SK-N-SH (cell line): ENCODE measurements at regions not wholly inside any gene's neighbourhood (a gene's known extent, or its start where the extent isn't known, plus 50 kb on each side); places are given as distances from the start of the nearest gene placed in this dataset.

Experiments used
- CTCF ChIA-PET: fragments of 300-600, 350-600 bp; formaldehyde crosslinking; extraction: SDS; loops from one replicate; lab custom pipeline; 2021; lab: Yijun Ruan, JAX
- POLR2A ChIA-PET: fragments of 350-600 bp; sonication (Branson Sonifier 250); formaldehyde crosslinking; extraction: SDS; loops from one replicate; lab custom pipeline; 2020; ENCODE audit warnings: antibody characterized with exemption, inconsistent platforms; lab: Yijun Ruan, JAX
- DNase-seq: peaks from one replicate; pipeline ENCODE4 v3.0.0; 2012
- H2AFZ ChIP-seq: fragments of 200-600 bp; sonication (generic); 2 replicates; pipeline ENCODE4 v1.8.1; 2016; ENCODE audit warnings: antibody characterized with exemption, mild to moderate bottlenecking, low read depth
- H3F3A ChIP-seq: fragments of 200-600 bp; sonication (generic); replicated peaks from 2 replicates; pipeline ENCODE3; 2016; ENCODE audit warnings: antibody characterized with exemption, mild to moderate bottlenecking; ENCODE audit not compliant: insufficient read depth
- H3K27ac ChIP-seq, 2 experiments: fragments of 200-500 bp in 1 of 2; fragments of 200-600 bp in 1 of 2; sonication (Bioruptor generic) in 1 of 2; sonication (generic), shearing (Covaris generic) in 1 of 2; 2 replicates each; pipeline versions ENCODE4 v1.5.1 to v1.6.1; 2014 to 2016; ENCODE audit warnings: low read depth in 2 of 2, inconsistent platforms in 1 of 2, low read length in 1 of 2, mild to moderate bottlenecking in 1 of 2, mixed read lengths in 1 of 2
- H3K27me3 ChIP-seq: fragments of 200-600 bp; sonication (generic), shearing (Covaris generic); 2 replicates; pipeline ENCODE4 v1.6.1; 2016; ENCODE audit warnings: mixed run types; ENCODE audit not compliant: insufficient read depth
- H3K36me3 ChIP-seq, 2 experiments: fragments of 200-500 bp in 1 of 2; fragments of 200-600 bp in 1 of 2; sonication (Bioruptor generic) in 1 of 2; sonication (generic) in 1 of 2; replicated peaks in 1 of 2; 2 replicates each; pipeline versions ENCODE3 to v1.5.1; 2014 to 2016; ENCODE audit warnings: low read length in 1 of 2, mild to moderate bottlenecking in 1 of 2; ENCODE audit not compliant: insufficient read depth in 2 of 2, control insufficient read depth in 1 of 2
- H3K4me1 ChIP-seq, 2 experiments: fragments of 200-500 bp in 1 of 2; fragments of 200-600 bp in 1 of 2; sonication (Bioruptor generic) in 1 of 2; sonication (generic), shearing (Covaris generic) in 1 of 2; 2 replicates each; pipeline versions ENCODE4 v1.5.1 to v1.6.1; 2014 to 2016; ENCODE audit warnings: low read depth in 1 of 2, low read length in 1 of 2, mixed run types in 1 of 2; ENCODE audit not compliant: insufficient read depth in 2 of 2, control insufficient read depth in 1 of 2
- H3K4me2 ChIP-seq: fragments of 200-600 bp; sonication (generic), shearing (Covaris generic); 2 replicates; pipeline ENCODE4 v1.6.1; 2017; ENCODE audit warnings: mixed run types
- H3K4me3 ChIP-seq, 2 experiments: fragments of 200-500 bp in 1 of 2; fragments of 200-600 bp in 1 of 2; sonication (Bioruptor generic) in 1 of 2; sonication (generic), shearing (Covaris generic) in 1 of 2; 2 replicates each; pipeline versions ENCODE4 v1.5.1 to v1.8.1; 2014 to 2016; ENCODE audit warnings: low read depth in 2 of 2, inconsistent platforms in 1 of 2, low read length in 1 of 2, mild to moderate bottlenecking in 1 of 2, mixed read lengths in 1 of 2, moderate library complexity in 1 of 2
- H3K79me2 ChIP-seq: fragments of 200-600 bp; sonication (generic); 2 replicates; pipeline ENCODE4 v1.8.1; 2017; ENCODE audit warnings: mild to moderate bottlenecking; ENCODE audit not compliant: insufficient read depth
- H3K9ac ChIP-seq: fragments of 200-600 bp; sonication (generic); 2 replicates; pipeline ENCODE4 v1.6.1; 2017; ENCODE audit warnings: mixed run types
- H3K9me2 ChIP-seq: fragments of 200-600 bp; sonication (generic); 2 replicates; pipeline ENCODE4 v1.6.1; 2017; ENCODE audit warnings: mixed run types
- H3K9me3 ChIP-seq: fragments of 200-600 bp; sonication (generic); 2 replicates; pipeline ENCODE4 v1.6.1; 2017; ENCODE audit warnings: mixed run types, mild to moderate bottlenecking, moderate library complexity
- H4K20me1 ChIP-seq: fragments of 200-600 bp; sonication (generic); 2 replicates; pipeline ENCODE4 v1.6.1; 2017; ENCODE audit warnings: mild to moderate bottlenecking, mixed run types; ENCODE audit not compliant: insufficient read depth
- CHD2 ChIP-seq: fragments of 150-350 bp; IDR thresholded peaks from 2 replicates; pipeline ENCODE4 v1.6.1; 2018; ENCODE audit warnings: low read length; ENCODE audit not compliant: partially characterized antibody
- CTCF ChIP-seq: fragments of 200-600 bp; sonication (generic); IDR thresholded peaks from 2 replicates; pipeline ENCODE4 v1.6.1; 2017; ENCODE audit warnings: antibody characterized with exemption, mild to moderate bottlenecking, moderate library complexity
- ELF1 ChIP-seq: IDR thresholded peaks from 2 replicates; pipeline ENCODE4 v1.4.0; 2012
- FOSL2 ChIP-seq: IDR thresholded peaks from 2 replicates; pipeline ENCODE4 v1.4.0; 2012; ENCODE audit warnings: low read depth, mild to moderate bottlenecking, moderate library complexity, borderline replicate concordance
- FOXJ3 ChIP-seq: sonication (generic); formaldehyde crosslinking; IDR thresholded peaks from 2 replicates; pipeline ENCODE4 v1.5.1; 2020; ENCODE audit warnings: mild to moderate bottlenecking, missing genetic modification reagents
- GATA2 ChIP-seq: sonication (generic); formaldehyde crosslinking; IDR thresholded peaks from 2 replicates; pipeline ENCODE4 v1.5.0; 2020; ENCODE audit warnings: mild to moderate bottlenecking, missing genetic modification reagents
- IRF3 ChIP-seq: fragments of 150-350 bp; IDR thresholded peaks from 2 replicates; pipeline ENCODE4 v1.6.1; 2016; ENCODE audit warnings: mild to moderate bottlenecking, low read depth, low read length
- MAX ChIP-seq: IDR thresholded peaks from 2 replicates; pipeline ENCODE4 v1.4.0; 2012; ENCODE audit warnings: low read depth
- MXI1 ChIP-seq: IDR thresholded peaks from 2 replicates; pipeline ENCODE4 v1.6.1; 2012; ENCODE audit warnings: mild to moderate bottlenecking, low read depth, low read length, improper control_type of control experiment
- NFIC ChIP-seq: IDR thresholded peaks from 2 replicates; pipeline ENCODE4 v1.4.0; 2012; ENCODE audit warnings: borderline replicate concordance
- PBX3 ChIP-seq: IDR thresholded peaks from 2 replicates; pipeline ENCODE4; 2012
- POLR2AphosphoS5 ChIP-seq: IDR thresholded peaks from 2 replicates; pipeline ENCODE4 v1.6.1; 2012; ENCODE audit warnings: low read depth, low read length
- RCOR1 ChIP-seq: fragments of 150-350 bp; IDR thresholded peaks from 2 replicates; pipeline ENCODE4 v1.6.1; 2017; ENCODE audit warnings: antibody characterized with exemption, low read length
- RFX5 ChIP-seq: IDR thresholded peaks from 2 replicates; pipeline ENCODE4 v1.6.1; 2012; ENCODE audit warnings: mild to moderate bottlenecking, improper control_type of control experiment, low read length
- RXRA ChIP-seq: IDR thresholded peaks from 2 replicates; pipeline ENCODE4 v1.4.0; 2012; ENCODE audit warnings: low read depth, mild to moderate bottlenecking, borderline replicate concordance
- SIN3A ChIP-seq: IDR thresholded peaks from 2 replicates; pipeline ENCODE4 v1.6.1; 2012; ENCODE audit warnings: low read depth, mild to moderate bottlenecking, low read length, moderate library complexity, borderline replicate concordance
- SMC3 ChIP-seq: IDR thresholded peaks from 2 replicates; pipeline ENCODE4 v1.6.1; 2012; ENCODE audit warnings: low read depth, low read length, improper control_type of control experiment
- TCF12 ChIP-seq: IDR thresholded peaks from 2 replicates; pipeline ENCODE4 v1.4.0; 2012
- TEAD4 ChIP-seq: IDR thresholded peaks from 2 replicates; pipeline ENCODE4 v1.4.0; 2012; ENCODE audit warnings: mild to moderate bottlenecking, borderline replicate concordance; ENCODE audit not compliant: insufficient read depth
- WGBS: methylation state at CpG from one replicate; pipeline ENCODE4 v1.1.6; 2017; ENCODE audit warnings: low lambda C conversion rate; 5-methylcytosine and 5-hydroxymethylcytosine counted together

GRCh38 chr2:147662221-147662620, 182.6 kb upstream of the ACVR2A start:
- Histone ChIP-seq H3K27me3 (no peaks in the 10 kb centered on the region; the same call in 1 of the 2 replicates), H3K9me3 (no peaks in the 10 kb centered on the region), H4K20me1 (no peaks in the 10 kb centered on the region), H3K36me3 (no peaks in the 10 kb centered on the region), H3K4me2 (no peak overlapping the region), H3K9ac (no peak overlapping the region), H3K4me3 (no peak overlapping the region), H3K27ac (no peak overlapping the region), H2AFZ (no peak overlapping the region), H3K79me2 (no peaks in the 10 kb centered on the region), H3F3A (no peaks in the 10 kb centered on the region), H3K4me1 (no peaks in the 10 kb centered on the region), H3K9me2 (no peaks in the 10 kb centered on the region)
- ChIA-PET CTCF (no interaction called here), POLR2A (no interaction called here)
- TF ChIP-seq CHD2 (no peak), ELF1 (no peak), FOSL2 (no peak), RCOR1 (no peak), POLR2AphosphoS5 (no peak), CTCF (no peak), MAX (no peak), IRF3 (no peak), RFX5 (no peak), GATA2 (CRISPR knock-in tag) (no peak), PBX3 (no peak), MXI1 (no peak), FOXJ3 (CRISPR knock-in tag) (no peak), SMC3 (no peak), NFIC (no peak), RXRA (no peak), SIN3A (no peak), TEAD4 (no peak), TCF12 (no peak)
- WGBS = 20% methylated on average over 4 of the region's 4 CpGs
- no peak for DNase-seq
